BE2C (cell line): ENCODE measurements at regions not wholly inside any gene's neighbourhood (a gene's known extent, or its start where the extent isn't known, plus 50 kb on each side); places are given as distances from the start of the nearest gene placed in this dataset.
A peak's percentile ranks its signal among the peaks of the same experiment; 100 is the strongest.

Experiments used
- DNase-seq: peaks from one replicate; pipeline ENCODE4 v3.0.0-alpha.2; 2020
- H3K27me3 ChIP-seq: fragments of 250-450 bp; sonication (Bioruptor Pico); 2 replicates; pipeline ENCODE4 v1.5.1; 2020; ENCODE audit warnings: mild to moderate bottlenecking
- H3K36me3 ChIP-seq: fragments of 250-450 bp; sonication (Bioruptor Pico); 2 replicates; pipeline ENCODE4 v1.5.1; 2020; ENCODE audit warnings: mild to moderate bottlenecking
- H3K4me1 ChIP-seq: fragments of 250-450 bp; sonication (Bioruptor Pico); 2 replicates; pipeline ENCODE4 v1.5.1; 2020
- H3K4me3 ChIP-seq: 2 replicates; pipeline ENCODE4 v1.5.1; 2011; ENCODE audit warnings: low read depth, low read length
- H3K9me3 ChIP-seq: fragments of 250-450 bp; sonication (Bioruptor Pico); 2 replicates; pipeline ENCODE4 v1.5.1; 2020
- CTCF ChIP-seq: IDR thresholded peaks from 2 replicates; pipeline ENCODE4 v1.5.1; 2012; ENCODE audit warnings: mild to moderate bottlenecking, low read depth, low read length

- no peaks in the 10 kb centered on the region for H3K27me3 ChIP-seq
- no peaks in the 10 kb centered on the region for H3K9me3 ChIP-seq
- H3K4me3 ChIP-seq, result no peak overlapping the region
- DNase-seq, result no peak
- H3K36me3 ChIP-seq, result no peaks in the 10 kb centered on the region
- TF ChIP-seq CTCF, result no peak
- peaks cover 9% of the 10 kb centered on the region for H3K4me1 ChIP-seq
Observed at GRCh38 chr11:95515371-95515770, 274.2 kb downstream of the FAM76B start.

GRCh38 chr11:95514416-95515110 is 275.0 kb downstream of the FAM76B start:
- Histone ChIP-seq H3K4me3 (no peak overlapping the region), H3K9me3 (no peaks in the 10 kb centered on the region), H3K27me3 (no peaks in the 10 kb centered on the region), H3K4me1 (peaks cover 9% of the 10 kb centered on the region), H3K36me3 (no peaks in the 10 kb centered on the region)
- DNase-seq, result no peak
- TF ChIP-seq CTCF, result no peak

- Histone ChIP-seq H3K4me1 (peaks cover 9% of the 10 kb centered on the region), H3K27me3 (no peaks in the 10 kb centered on the region), H3K9me3 (no peaks in the 10 kb centered on the region), H3K4me3 (no peak overlapping the region), H3K36me3 (no peaks in the 10 kb centered on the region)
- TF ChIP-seq CTCF, result no peak
- peak; percentile 51 for DNase-seq
Observed at GRCh38 chr11:95512682-95513081, 276.9 kb downstream of the FAM76B start.

GRCh38 chr11:95512177-95512576 is 277.4 kb downstream of the FAM76B start:
- Histone ChIP-seq H3K9me3 (no peaks in the 10 kb centered on the region), H3K4me3 (no peak overlapping the region), H3K27me3 (no peaks in the 10 kb centered on the region), H3K36me3 (no peaks in the 10 kb centered on the region), H3K4me1 (peaks cover 9% of the 10 kb centered on the region)
- no peak for DNase-seq
- no peak for TF ChIP-seq CTCF

GRCh38 chr11:95508219-95508890 is 277.4 kb upstream of the SESN3 start:
- TF ChIP-seq CTCF, result no peak
- Histone ChIP-seq H3K4me1 (peaks cover 9% of the 10 kb centered on the region), H3K36me3 (no peaks in the 10 kb centered on the region), H3K27me3 (no peaks in the 10 kb centered on the region), H3K9me3 (no peaks in the 10 kb centered on the region), H3K4me3 (no peak overlapping the region)
- no peak for DNase-seq

- no peak overlapping the region for H3K4me3 ChIP-seq
- H3K36me3 ChIP-seq, result no peaks in the 10 kb centered on the region
- peaks cover 8% of the 10 kb centered on the region for H3K4me1 ChIP-seq
- DNase-seq, result no peak
- H3K27me3 ChIP-seq, result no peaks in the 10 kb centered on the region
- 0 out of 2 replicates have a peak, but pooled peaks have one; percentile 11 for TF ChIP-seq CTCF
- H3K9me3 ChIP-seq, result no peaks in the 10 kb centered on the region
Observed at GRCh38 chr11:95507794-95508193, 276.8 kb upstream of the SESN3 start.
